Nephron (organoid): ENCODE measurements at regions not wholly inside any gene's neighbourhood (a gene's known extent, or its start where the extent isn't known, plus 50 kb on each side); places are given as distances from the start of the nearest gene placed in this dataset.

ENCODE experiments used
- H3K27ac Mint-ChIP-seq, 3 experiments: 2 replicates each; pipeline ENCODE4 v1.8.0; 2020; ENCODE audit warnings: mixed read lengths in 3 of 3, mild to moderate bottlenecking in 2 of 3, moderate library complexity in 1 of 3
- H3K27me3 Mint-ChIP-seq: 2 replicates; pipeline ENCODE4 v1.8.0; 2021; ENCODE audit warnings: low read depth, mild to moderate bottlenecking, moderate library complexity, mixed read lengths
- H3K36me3 Mint-ChIP-seq: 2 replicates; pipeline ENCODE4 v1.8.0; 2020; ENCODE audit warnings: low read depth, mixed read lengths
- H3K4me1 Mint-ChIP-seq: 2 replicates; pipeline ENCODE4 v1.8.0; 2020; ENCODE audit warnings: mixed read lengths
- H3K4me3 Mint-ChIP-seq, 3 experiments: 2 replicates each; pipeline ENCODE4 v1.8.0; 2020; ENCODE audit warnings: mild to moderate bottlenecking in 3 of 3, mixed read lengths in 3 of 3, moderate library complexity in 2 of 3
- H3K9me3 Mint-ChIP-seq: 2 replicates; pipeline ENCODE4 v1.8.0; 2020; ENCODE audit warnings: mixed read lengths
- CTCF ChIP-seq, 3 experiments: fragments of 200-600 bp; sonication (generic); IDR thresholded peaks; one replicate each; pipeline ENCODE4 v1.5.0; 2021; ENCODE audit warnings: antibody characterized with exemption in 3 of 3; ENCODE audit not compliant: unreplicated experiment in 3 of 3

- Mint-ChIP-seq H3K9me3 (no peaks in the 10 kb centered on the region), H3K4me3 (peak overlapping the region in 2 of 3 experiments; percentile 7 to 60), H3K36me3 (no peaks in the 10 kb centered on the region), H3K4me1 (peaks cover 8% of the 10 kb centered on the region), H3K27me3 (peaks cover 8% of the 10 kb centered on the region), H3K27ac (peak overlapping the region in 2 of 3 experiments; percentile 3 to 76)
- TF ChIP-seq CTCF (IDR thresholded peaks at IDR 0.05; ENCODE audit: unreplicated experiment in 3 of 3), result no peak
These were observed 91.1 kb downstream of the BARX1 start for GRCh38 chr9:93864032-93864431.

DNA sequence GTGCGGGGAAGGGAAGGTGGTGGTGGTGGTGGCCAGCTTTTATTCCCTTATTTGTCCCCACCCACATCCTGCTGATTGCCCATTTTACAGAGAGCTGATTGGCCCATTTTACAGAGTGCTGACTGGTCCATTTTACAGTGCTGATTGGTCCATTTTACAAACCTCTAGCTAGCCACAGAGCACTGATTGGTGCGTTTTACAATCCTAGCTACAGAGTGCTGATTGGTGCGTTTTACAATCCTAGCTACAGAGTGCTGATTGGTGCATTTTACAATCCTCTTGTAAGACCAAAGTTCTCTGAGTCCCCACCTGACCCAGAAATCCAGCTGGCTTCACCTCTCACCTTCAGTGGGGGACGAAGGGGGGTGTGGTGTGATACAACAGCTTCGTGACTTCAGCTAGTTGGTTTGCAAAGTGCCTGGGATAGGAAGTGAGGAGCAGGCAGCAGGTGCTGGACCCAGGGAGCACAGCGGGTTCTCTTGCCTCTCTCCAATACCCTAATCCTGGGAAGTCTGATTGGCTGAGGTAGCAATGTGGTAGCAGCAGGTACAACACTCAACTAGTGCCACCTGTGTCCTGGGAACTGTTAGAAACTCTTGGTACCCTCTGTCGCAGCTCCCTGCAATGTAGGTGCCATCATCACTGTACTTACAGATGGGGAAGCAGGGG, 92.1 kb downstream of the BARX1 start:
- peaks cover 7% of the 10 kb centered on the region for H3K4me1 Mint-ChIP-seq
- no peaks in the 10 kb centered on the region for H3K9me3 Mint-ChIP-seq
- no peak overlapping the region for H3K4me3 Mint-ChIP-seq
- H3K27ac Mint-ChIP-seq, result peak overlapping the region in 1 of 3 experiments; percentile 76
- H3K36me3 Mint-ChIP-seq, result no peaks in the 10 kb centered on the region
- TF ChIP-seq CTCF (IDR thresholded peaks at IDR 0.05; ENCODE audit: unreplicated experiment in 3 of 3), result no peak
- peaks cover 11% of the 10 kb centered on the region for H3K27me3 Mint-ChIP-seq

DNA sequence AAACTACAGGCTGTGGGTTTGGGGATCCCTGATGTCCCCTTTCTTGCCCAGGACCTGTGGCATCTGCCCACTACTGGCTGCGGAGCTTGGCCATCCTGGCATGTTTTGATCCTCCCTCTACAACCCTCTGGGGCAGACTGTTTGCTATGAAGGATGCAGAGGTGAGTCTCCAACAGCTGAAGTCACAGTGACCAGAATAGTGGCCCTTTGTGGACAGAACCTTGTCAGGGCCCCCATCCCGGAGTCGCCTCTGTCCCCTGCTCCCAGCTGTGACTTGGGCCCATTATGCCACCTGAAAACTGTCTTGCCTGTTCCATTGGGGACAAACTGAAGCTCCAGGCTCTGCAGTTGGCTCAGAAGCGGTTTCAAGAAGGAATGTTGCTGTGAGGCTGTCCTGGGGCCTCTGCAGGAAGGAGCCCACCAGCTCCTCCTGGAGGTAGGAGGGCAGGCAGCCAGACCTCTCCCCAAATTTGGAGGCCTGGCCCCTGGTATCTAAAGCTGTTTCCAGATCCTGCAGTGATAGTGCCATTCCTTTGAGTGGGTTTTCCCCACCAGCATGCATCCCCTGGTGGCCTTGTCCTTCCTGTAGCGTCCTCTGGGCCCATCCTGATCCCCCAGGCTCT, 93.3 kb downstream of the BARX1 start:
- peaks cover 14% of the 10 kb centered on the region for H3K27me3 Mint-ChIP-seq
- H3K27ac Mint-ChIP-seq, result no peak overlapping the region
- no peaks in the 10 kb centered on the region for H3K36me3 Mint-ChIP-seq
- H3K4me3 Mint-ChIP-seq, result no peak overlapping the region
- peaks cover 7% of the 10 kb centered on the region for H3K4me1 Mint-ChIP-seq
- TF ChIP-seq CTCF (IDR thresholded peaks at IDR 0.05; ENCODE audit: unreplicated experiment in 3 of 3), result no peak
- H3K9me3 Mint-ChIP-seq, result no peaks in the 10 kb centered on the region

DNA sequence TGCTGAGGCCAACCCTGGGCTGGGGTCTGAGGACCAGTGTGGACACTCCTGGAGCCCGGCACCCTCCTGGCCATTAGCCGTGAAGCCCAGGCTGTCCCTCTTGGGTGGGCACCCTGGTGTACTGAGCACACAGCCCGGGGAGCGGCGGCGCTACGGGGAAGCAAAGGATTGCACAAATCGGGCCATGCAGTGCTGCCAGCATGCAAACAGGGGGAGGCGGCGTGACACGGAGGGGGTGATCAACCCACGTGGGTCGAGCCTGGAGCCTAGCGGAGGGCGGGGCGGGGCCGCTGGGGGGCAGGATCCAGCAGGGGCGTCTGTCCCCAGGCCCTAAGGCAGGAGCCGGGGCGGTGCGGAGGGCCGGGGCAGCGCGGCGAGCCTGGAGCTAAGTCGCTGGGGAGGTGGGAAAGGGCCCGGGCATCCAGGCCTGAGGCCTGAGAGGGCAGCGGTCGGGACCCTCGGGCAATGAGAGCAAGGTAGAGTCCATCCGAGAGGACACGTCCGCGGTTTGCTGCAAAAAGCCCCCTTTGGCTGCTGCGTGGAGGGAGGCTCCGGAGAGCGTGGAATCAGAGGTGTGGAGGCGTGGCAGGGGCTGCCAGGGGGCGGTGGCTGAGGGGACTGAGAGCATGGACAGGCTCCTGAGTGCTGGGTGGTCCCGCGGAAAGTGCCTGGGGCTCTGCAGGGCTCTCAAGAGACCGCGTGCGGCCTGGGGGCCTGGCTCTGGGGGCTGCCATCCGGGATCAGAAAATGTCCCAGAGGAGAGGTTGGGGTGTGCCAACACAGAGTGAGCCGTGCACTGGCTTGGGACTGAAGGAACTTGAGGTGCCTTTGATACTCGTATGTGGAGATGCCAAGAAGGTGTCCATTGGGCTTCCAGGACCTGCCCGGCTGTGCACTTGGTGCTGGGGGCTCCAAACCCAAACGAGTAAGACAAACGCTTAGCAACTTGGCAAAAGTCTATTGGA, 94.2 kb downstream of the BARX1 start:
- Mint-ChIP-seq H3K36me3 (no peaks in the 10 kb centered on the region), H3K9me3 (no peaks in the 10 kb centered on the region), H3K27me3 (peaks cover 14% of the 10 kb centered on the region), H3K4me3 (no peak overlapping the region), H3K27ac (no peak overlapping the region), H3K4me1 (peaks cover 7% of the 10 kb centered on the region)
- no peak for TF ChIP-seq CTCF (IDR thresholded peaks at IDR 0.05; ENCODE audit: unreplicated experiment in 3 of 3)

GRCh38 chr9:93859431-93860215, 95.5 kb downstream of the BARX1 start:
- H3K36me3 Mint-ChIP-seq, result no peaks in the 10 kb centered on the region
- no peak overlapping the region for H3K4me3 Mint-ChIP-seq
- H3K27me3 Mint-ChIP-seq, result peaks cover 14% of the 10 kb centered on the region
- H3K27ac Mint-ChIP-seq, result no peak overlapping the region
- peaks cover 4% of the 10 kb centered on the region for H3K9me3 Mint-ChIP-seq
- no peak for TF ChIP-seq CTCF (IDR thresholded peaks at IDR 0.05; ENCODE audit: unreplicated experiment in 3 of 3)
- peaks cover 6% of the 10 kb centered on the region for H3K4me1 Mint-ChIP-seq
